ENCODE measurements at regions not wholly inside any gene's neighbourhood (a gene's known extent, or its start where the extent isn't known, plus 50 kb on each side); places are given as distances from the start of the nearest gene placed in this dataset.

DNA sequence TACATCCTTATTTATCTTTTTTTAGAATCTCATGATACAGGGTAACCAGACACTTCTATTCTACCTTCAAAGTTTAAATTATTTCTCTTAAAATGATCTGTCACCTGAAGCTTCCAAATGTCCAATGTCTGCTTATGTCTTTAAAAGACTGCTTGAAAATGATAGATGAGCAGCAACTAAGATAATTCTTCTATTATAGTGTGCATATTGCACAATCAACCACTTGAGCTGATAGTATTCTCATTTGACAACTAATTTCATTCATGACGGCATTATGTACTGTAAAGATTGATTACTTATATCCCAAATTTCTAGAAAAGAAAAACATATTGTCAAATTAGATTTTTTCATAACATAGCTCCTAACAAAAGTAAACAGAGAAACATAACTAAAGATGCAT, 1478.2 kb upstream of the MIR17HG start:
- 85% methylated on average over 1 of the region's 1 CpG for WGBS (ENCODE audit: low lambda C conversion rate, missing lambda C conversion rate)
- H3K27ac ChIP-seq = no peak overlapping the region

DNA sequence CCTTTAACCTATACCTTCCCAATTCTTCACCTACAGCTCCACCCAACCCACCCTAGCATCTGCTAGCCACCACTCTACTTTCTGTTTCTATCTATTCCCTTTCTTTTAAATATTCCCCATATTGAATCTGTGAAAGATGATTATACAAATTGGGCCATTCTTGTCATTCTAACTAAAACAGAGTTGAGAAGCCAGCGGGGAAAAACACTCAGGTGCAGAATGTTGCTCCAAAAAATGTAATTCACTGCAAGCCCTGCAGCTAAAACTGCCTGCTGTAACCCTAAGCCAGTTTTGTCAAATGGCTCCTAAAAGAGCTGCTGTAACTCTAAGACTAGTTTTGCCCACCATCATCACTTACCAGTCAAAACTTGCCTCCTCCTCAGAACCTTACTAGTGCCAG, 1468.6 kb upstream of the MIR17HG start:
- WGBS (ENCODE audit: low lambda C conversion rate, missing lambda C conversion rate) = 34% methylated on average over 1 of the region's 1 CpG
- no peak overlapping the region for H2AFZ ChIP-seq
- TF ChIP-seq, protein P1, sequence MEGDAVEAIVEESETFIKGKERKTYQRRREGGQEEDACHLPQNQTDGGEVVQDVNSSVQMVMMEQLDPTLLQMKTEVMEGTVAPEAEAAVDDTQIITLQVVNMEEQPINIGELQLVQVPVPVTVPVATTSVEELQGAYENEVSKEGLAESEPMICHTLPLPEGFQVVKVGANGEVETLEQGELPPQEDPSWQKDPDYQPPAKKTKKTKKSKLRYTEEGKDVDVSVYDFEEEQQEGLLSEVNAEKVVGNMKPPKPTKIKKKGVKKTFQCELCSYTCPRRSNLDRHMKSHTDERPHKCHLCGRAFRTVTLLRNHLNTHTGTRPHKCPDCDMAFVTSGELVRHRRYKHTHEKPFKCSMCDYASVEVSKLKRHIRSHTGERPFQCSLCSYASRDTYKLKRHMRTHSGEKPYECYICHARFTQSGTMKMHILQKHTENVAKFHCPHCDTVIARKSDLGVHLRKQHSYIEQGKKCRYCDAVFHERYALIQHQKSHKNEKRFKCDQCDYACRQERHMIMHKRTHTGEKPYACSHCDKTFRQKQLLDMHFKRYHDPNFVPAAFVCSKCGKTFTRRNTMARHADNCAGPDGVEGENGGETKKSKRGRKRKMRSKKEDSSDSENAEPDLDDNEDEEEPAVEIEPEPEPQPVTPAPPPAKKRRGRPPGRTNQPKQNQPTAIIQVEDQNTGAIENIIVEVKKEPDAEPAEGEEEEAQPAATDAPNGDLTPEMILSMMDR (IDR thresholded peaks at IDR 0.05; ENCODE audit: poor library complexity) = no peak
- TF ChIP-seq EZH2phosphoT487 (IDR thresholded peaks at IDR 0.05; ENCODE audit: low read depth, severe bottlenecking, unreplicated experiment) (no peak), EZH2 (IDR thresholded peaks at IDR 0.05; ENCODE audit: borderline replicate concordance) (no peak)

More for the DNA sequence above, 1478.2 kb upstream of the MIR17HG start:
- Histone ChIP-seq H3K36me3 (replicated peaks; ENCODE audit: insufficient read depth, low read depth) (no peaks in the 10 kb centered on the region), H3K4me2 (no peak overlapping the region), H3K9me2 (replicated peaks; ENCODE audit: insufficient read depth) (no peaks in the 10 kb centered on the region), H4K20me1 (ENCODE audit: insufficient read depth, poor library complexity, severe bottlenecking) (no peaks in the 10 kb centered on the region), H3K4me1 (ENCODE audit: insufficient read depth) (no peaks in the 10 kb centered on the region), H3K4me3 (no peak overlapping the region), H3K27me3 (no peaks in the 10 kb centered on the region), H3K9me3 (ENCODE audit: low read depth) (no peaks in the 10 kb centered on the region), H3K79me2 (no peaks in the 10 kb centered on the region), H2AFZ (no peak overlapping the region)
- DNase-seq (ENCODE audit: low spot score) = no peak
- TF ChIP-seq, protein P1 (IDR thresholded peaks at IDR 0.05; ENCODE audit: poor library complexity) = no peak
- no peak for TF ChIP-seq EZH2phosphoT487 (IDR thresholded peaks at IDR 0.05; ENCODE audit: low read depth, severe bottlenecking, unreplicated experiment)
- TF ChIP-seq EZH2 (IDR thresholded peaks at IDR 0.05; ENCODE audit: borderline replicate concordance) = no peak

DNA sequence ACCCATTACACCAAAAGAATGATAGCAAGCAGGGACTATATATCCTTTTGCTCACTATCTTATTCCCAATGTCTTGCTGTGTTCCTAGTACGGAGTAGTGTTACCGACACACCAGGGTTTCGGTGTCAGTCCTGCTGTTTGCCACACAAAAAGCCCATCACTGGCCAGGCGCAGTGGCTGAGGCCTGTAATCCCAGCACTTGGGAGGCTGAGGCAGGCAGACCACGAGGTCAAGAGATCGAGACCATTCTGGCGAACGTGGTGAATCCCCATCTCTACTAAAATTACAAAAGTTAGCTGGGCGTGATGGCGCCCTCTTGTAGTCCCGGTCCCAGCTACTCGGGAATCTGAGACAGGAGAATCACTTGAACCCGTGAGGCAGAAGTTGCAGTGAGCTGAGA, 1467.3 kb upstream of the MIR17HG start:
- Histone ChIP-seq H3K27ac (no peak overlapping the region), H3K9me3 (ENCODE audit: low read depth) (no peaks in the 10 kb centered on the region), H3K36me3 (replicated peaks; ENCODE audit: insufficient read depth, low read depth) (no peaks in the 10 kb centered on the region), H3K9me2 (replicated peaks; ENCODE audit: insufficient read depth) (no peaks in the 10 kb centered on the region), H2AFZ (no peak overlapping the region), H3K4me1 (ENCODE audit: insufficient read depth) (no peaks in the 10 kb centered on the region), H3K4me2 (no peak overlapping the region), H4K20me1 (ENCODE audit: insufficient read depth, poor library complexity, severe bottlenecking) (no peaks in the 10 kb centered on the region), H3K4me3 (no peak overlapping the region), H3K79me2 (no peaks in the 10 kb centered on the region), H3K27me3 (no peaks in the 10 kb centered on the region)
- WGBS (ENCODE audit: low lambda C conversion rate, missing lambda C conversion rate) = 97% methylated on average over 13 of the region's 13 CpGs
- TF ChIP-seq EZH2phosphoT487 (IDR thresholded peaks at IDR 0.05; ENCODE audit: low read depth, severe bottlenecking, unreplicated experiment) (no peak), EZH2 (IDR thresholded peaks at IDR 0.05; ENCODE audit: borderline replicate concordance) (no peak)
- TF ChIP-seq, protein P1 (IDR thresholded peaks at IDR 0.05; ENCODE audit: poor library complexity) = no peak
- DNase-seq (ENCODE audit: low spot score) = no peak

More for the DNA sequence above, 1468.6 kb upstream of the MIR17HG start:
- H3K79me2 ChIP-seq = no peaks in the 10 kb centered on the region
- no peaks in the 10 kb centered on the region for H3K9me3 ChIP-seq (ENCODE audit: low read depth)
- H3K9me2 ChIP-seq (replicated peaks; ENCODE audit: insufficient read depth) = no peaks in the 10 kb centered on the region
- H3K4me1 ChIP-seq (ENCODE audit: insufficient read depth) = no peaks in the 10 kb centered on the region
- DNase-seq (ENCODE audit: low spot score) = no peak
- H3K27ac ChIP-seq = no peak overlapping the region
- H3K4me2 ChIP-seq = no peak overlapping the region
- no peaks in the 10 kb centered on the region for H3K36me3 ChIP-seq (replicated peaks; ENCODE audit: insufficient read depth, low read depth)
- H3K27me3 ChIP-seq = no peaks in the 10 kb centered on the region
- H4K20me1 ChIP-seq (ENCODE audit: insufficient read depth, poor library complexity, severe bottlenecking) = no peaks in the 10 kb centered on the region
- no peak overlapping the region for H3K4me3 ChIP-seq
